ENCODE measurements at regions not wholly inside any gene's neighbourhood (a gene's known extent, or its start where the extent isn't known, plus 50 kb on each side); places are given as distances from the start of the nearest gene placed in this dataset.

DNA sequence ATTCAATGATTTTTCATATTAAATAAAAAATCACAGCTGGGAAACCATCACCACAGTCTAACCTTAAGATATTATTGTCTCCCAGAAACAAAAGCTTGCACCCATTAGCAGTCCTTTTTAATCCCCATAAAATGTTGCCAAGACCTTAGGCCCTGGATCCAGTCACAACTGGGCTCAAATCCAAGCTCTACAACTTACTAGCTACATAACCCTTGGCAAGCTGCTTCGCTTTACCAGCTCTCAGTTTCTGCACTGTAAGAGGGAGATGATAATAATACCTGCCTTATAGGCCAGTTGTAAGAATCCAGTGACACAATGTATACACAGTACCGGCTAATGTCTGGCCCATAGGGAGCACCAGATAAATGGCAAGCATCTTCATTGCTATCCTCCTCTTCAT is 400.9 kb upstream of the FGF13 start:
- H3K4ac ChIP-seq (ENCODE audit: low read depth, low read length), result no peak overlapping the region
- no peak overlapping the region for H3T11ph ChIP-seq (ENCODE audit: low read length)
- WGBS (ENCODE audit: extremely low coverage, insufficient read length, low lambda C conversion rate), result no CpG with 5 or more reads among the region's 2 CpGs
- TF ChIP-seq, protein P1, sequence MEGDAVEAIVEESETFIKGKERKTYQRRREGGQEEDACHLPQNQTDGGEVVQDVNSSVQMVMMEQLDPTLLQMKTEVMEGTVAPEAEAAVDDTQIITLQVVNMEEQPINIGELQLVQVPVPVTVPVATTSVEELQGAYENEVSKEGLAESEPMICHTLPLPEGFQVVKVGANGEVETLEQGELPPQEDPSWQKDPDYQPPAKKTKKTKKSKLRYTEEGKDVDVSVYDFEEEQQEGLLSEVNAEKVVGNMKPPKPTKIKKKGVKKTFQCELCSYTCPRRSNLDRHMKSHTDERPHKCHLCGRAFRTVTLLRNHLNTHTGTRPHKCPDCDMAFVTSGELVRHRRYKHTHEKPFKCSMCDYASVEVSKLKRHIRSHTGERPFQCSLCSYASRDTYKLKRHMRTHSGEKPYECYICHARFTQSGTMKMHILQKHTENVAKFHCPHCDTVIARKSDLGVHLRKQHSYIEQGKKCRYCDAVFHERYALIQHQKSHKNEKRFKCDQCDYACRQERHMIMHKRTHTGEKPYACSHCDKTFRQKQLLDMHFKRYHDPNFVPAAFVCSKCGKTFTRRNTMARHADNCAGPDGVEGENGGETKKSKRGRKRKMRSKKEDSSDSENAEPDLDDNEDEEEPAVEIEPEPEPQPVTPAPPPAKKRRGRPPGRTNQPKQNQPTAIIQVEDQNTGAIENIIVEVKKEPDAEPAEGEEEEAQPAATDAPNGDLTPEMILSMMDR (conservative IDR thresholded peaks at IDR 0.05), result no peak
- no peaks in the 10 kb centered on the region for H3K23me2 ChIP-seq (ENCODE audit: insufficient read length, low read depth, low read length, poor library complexity, severe bottlenecking)
- no peak overlapping the region for H2BK15ac ChIP-seq (ENCODE audit: low read depth, low read length)
- H2AFZ ChIP-seq (ENCODE audit: low read length), result no peak overlapping the region
- no peak overlapping the region for H2BK20ac ChIP-seq (ENCODE audit: low read depth, low read length, poor library complexity, severe bottlenecking)
- no peak overlapping the region for H2BK120ac ChIP-seq (ENCODE audit: low read depth, low read length, poor library complexity, severe bottlenecking)
- Mint-ChIP-seq H3K4me1 (no peaks in the 10 kb centered on the region), H3K27me3 (ENCODE audit: low read depth) (peaks cover 2% of the 10 kb centered on the region; the same call in 1 of the 2 replicates), H3K4me3 (no peak overlapping the region), H3K9me3 (peaks cover 0 to 21% of the 10 kb centered on the region in 2 experiments; a peak in 1 of 5 replicates), H3K27ac (no peak overlapping the region; a peak in 1 of 7 replicates), H3K36me3 (ENCODE audit: insufficient read depth in 1 of 3, low read depth in 3 of 3) (no peaks in the 10 kb centered on the region)
- no peak overlapping the region for H3K4me2 ChIP-seq (ENCODE audit: insufficient read depth, insufficient read length, low read length)
- H3K14ac ChIP-seq (ENCODE audit: insufficient read depth, low read length), result no peak overlapping the region
- H3K27me3 ChIP-seq (ENCODE audit: insufficient read depth, low read length), result no peaks in the 10 kb centered on the region
- no peaks in the 10 kb centered on the region for H3K4me1 ChIP-seq (ENCODE audit: insufficient read depth, low read length)
- H4K91ac ChIP-seq (ENCODE audit: insufficient read length, low read depth, low read length), result no peak overlapping the region
- no peak for DNase-seq
- H3K79me2 ChIP-seq (ENCODE audit: insufficient read depth, low read length), result no peaks in the 10 kb centered on the region
- no peak overlapping the region for H4K8ac ChIP-seq (replicated peaks; ENCODE audit: insufficient read length, low read depth, low read length)
- no peak overlapping the region for H3K9ac ChIP-seq (ENCODE audit: extremely low read depth, insufficient read length, low read length)
- no peak overlapping the region for H3K18ac ChIP-seq (ENCODE audit: insufficient read length, low read depth, low read length)
- H3K27ac ChIP-seq (ENCODE audit: insufficient read length, low read depth, low read length), result no peak overlapping the region
- no peaks in the 10 kb centered on the region for H3K9me3 ChIP-seq (ENCODE audit: control insufficient read depth, low read depth, low read length)
- no peak overlapping the region for H3K56ac ChIP-seq (ENCODE audit: insufficient read length, low read depth, low read length)
- H4K20me1 ChIP-seq (ENCODE audit: control insufficient read depth, insufficient read depth, insufficient read length), result no peaks in the 10 kb centered on the region
- no peaks in the 10 kb centered on the region for H3K79me1 ChIP-seq (ENCODE audit: insufficient read depth, low read depth, low read length, poor library complexity, severe bottlenecking)
- no peak overlapping the region for H2AK5ac ChIP-seq (ENCODE audit: insufficient read length, low read length)
- H4K5ac ChIP-seq (ENCODE audit: insufficient read length, low read depth, low read length), result no peak overlapping the region
- no peak overlapping the region for H2BK5ac ChIP-seq (ENCODE audit: insufficient read length, low read length)
- H3K23ac ChIP-seq (ENCODE audit: insufficient read length, low read depth, low read length), result no peak overlapping the region
- H2BK12ac ChIP-seq (ENCODE audit: insufficient read length, low read depth, low read length), result no peak overlapping the region
